Stimulated activated CD8-positive, alpha-beta memory T cell treated with anti-CD3 and anti-CD28 coated beads, Interleukin-12 subunit alpha, Interleukin-12 subunit beta, amount 100 ng/mL, for 24 hours (primary cell): ENCODE measurements at regions not wholly inside any gene's neighbourhood (a gene's known extent, or its start where the extent isn't known, plus 50 kb on each side); places are given as distances from the start of the nearest gene placed in this dataset.

Experiments
- DNase-seq: peaks from one replicate; pipeline ENCODE4 v3.0.0-alpha.2; 2020; ENCODE audit errors: extremely low read depth

DNA sequence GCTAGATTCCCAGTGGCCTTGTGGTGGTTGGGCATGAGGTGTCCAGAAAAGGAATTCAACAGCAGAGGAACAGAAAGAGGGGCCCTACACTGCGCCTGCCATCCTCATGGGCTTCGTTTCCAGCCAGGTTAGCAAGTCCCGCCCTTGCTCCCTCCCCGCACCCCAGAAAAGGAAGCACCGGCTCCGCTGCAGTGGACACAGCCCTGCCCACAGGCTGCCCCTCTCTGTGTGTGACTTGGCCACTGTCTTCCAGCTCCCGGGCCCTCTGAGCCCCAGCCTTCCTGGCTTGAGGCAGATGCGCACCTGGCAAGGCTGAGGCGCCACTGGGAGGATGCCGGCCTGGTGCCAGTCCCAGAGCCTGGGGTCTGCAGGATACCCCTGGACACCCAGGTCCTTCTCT lies 305.0 kb upstream of the IRX4 start:
- DNase-seq = no peak

DNA sequence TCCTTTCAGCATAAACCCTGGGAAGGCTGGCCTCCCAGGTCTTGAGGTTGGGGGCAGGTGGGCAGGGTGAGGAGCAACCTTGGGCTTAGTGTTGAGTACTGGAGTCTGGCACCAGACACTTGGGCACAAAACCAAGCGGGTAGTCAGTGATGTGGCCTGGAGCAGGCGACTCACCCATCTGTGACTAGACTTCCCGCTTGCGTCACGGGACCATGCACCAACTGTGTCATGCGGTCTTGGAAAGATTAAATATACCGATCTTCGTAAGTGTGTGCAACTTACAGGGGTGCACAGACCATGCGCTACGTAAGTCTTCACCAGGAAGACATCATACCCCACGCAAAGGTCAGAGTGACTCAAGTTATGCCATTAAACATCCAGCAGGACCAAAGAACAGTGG lies 304.4 kb upstream of the IRX4 start:
- DNase-seq = no peak

DNA sequence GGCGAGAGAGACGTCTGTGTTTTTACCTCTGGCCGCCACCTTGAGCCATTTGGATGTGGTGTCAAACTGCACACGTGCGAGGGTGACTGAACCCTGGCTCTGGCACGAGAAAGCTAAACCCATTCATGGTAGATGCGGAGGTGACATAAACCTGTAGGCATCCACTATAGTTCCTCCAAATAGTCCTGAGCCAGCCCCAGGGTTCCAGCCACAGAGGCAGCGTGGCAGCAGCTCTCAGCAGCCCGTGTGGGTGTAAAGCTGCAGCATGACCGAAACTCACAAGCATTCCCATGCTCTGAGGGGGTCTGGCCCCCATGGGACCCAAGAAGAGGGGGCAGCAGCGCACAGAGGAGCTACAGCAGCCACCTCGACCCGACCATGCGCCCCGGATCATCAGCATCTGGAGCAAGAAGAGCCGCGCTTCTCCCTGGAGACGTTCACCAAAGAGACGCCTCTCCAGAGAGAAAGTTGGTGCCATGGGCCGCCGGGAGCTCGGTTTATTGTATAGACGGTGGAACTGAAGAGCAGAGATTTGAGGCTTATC lies 303.8 kb upstream of the IRX4 start:
- DNase-seq = no peak

DNA sequence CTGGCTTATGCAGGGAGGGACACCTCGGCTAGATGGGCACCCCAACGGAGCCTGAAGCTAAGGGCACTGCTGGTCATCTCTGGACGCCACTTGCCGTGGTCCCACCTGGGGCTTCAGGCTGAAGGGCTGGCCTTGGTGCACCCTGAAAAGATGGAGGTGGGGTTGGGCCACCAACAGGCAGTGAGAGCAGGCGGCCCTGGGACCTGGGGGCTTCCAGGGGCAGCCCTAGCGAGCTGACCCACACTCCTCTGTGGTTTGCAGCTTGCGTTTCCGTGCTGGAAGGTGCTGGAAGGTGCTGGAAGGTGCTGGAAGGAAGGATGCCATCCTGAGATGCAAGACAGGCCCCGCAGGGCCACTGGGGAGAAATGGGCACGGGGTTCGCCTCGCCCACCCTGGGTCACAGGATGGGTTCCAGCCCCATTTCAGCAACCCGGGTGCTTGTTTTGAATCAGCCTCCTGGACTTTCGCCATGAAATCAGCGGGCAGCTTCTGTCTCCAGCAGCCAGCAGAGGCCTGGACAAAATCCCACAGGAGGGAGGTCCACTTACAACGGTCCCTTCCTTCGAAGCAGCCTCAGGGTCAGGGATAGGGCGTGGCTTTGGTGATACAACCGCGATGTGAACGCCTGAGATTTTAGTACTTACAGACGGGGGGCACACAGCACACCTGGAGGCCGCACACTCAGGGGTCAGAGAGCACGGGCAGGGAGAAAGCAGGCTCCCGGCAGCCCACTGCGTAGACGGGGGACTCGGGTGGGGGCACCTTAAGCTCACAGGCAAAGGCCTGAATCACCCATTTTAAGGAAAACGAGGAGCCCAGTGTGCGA lies 303.1 kb upstream of the IRX4 start:
- no peak for DNase-seq

DNA sequence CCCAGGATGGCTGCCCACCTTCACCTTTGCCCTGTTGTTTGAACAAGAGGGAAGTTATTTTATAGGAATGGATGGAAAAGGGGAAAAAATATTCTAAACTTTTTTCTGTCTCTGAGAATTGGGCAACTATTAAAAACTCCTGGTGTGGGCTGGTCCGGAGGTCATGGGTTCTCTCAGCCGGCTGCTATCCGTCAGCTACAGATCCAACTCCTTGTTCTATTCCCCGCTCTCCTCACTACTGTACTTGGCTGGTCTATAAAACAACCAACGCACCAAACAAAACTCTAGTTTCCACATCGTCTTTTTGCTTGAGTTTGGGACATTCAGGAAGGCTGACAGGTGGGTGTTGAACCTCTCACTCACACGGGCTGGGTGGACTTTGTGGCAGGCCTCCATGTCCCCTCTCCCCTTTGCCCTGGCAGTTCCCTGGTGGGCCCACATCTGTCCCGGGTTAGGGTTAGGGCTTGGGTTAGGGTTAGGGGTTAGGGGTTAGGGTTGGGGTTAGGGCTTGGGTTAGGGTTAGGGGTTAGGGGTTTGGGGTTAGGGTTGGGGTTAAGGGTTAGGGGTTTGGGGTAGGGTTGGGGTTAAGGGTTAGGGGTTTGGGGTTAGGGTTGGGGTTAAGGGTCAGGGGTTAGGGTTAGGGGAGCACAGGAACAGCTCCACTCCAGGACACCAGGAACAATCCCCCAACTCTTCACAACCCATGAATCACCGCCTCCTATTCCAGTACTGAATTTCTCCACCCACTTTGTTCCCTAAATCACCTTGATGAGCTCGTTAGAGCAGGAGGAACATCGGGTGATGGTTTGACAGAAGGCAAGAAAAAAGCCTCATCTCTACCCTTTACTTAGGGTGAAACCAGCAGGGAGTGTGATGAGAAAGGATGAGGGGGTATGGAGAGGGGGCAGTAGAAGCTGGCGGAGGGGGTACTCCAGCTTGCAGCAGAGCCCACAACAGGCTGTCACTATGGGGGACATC lies 302.1 kb upstream of the IRX4 start:
- no peak for DNase-seq

DNA sequence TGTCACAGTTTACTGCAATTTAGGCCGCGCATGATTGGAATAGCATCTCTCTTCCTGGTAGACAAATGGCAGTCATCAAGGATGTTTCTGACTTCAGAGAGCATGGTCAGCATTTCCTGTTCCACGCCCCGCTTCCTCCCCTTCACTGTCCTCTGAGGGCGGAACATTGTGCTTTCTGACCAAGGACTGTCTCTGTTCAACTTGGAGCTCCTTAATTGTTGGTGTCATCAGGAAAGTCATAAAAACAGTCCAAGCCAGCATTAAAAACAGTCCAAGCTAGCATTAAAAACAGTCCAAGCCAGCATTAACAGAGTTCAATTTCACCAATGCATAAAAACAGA lies 301.3 kb upstream of the IRX4 start:
- DNase-seq = no peak

DNA sequence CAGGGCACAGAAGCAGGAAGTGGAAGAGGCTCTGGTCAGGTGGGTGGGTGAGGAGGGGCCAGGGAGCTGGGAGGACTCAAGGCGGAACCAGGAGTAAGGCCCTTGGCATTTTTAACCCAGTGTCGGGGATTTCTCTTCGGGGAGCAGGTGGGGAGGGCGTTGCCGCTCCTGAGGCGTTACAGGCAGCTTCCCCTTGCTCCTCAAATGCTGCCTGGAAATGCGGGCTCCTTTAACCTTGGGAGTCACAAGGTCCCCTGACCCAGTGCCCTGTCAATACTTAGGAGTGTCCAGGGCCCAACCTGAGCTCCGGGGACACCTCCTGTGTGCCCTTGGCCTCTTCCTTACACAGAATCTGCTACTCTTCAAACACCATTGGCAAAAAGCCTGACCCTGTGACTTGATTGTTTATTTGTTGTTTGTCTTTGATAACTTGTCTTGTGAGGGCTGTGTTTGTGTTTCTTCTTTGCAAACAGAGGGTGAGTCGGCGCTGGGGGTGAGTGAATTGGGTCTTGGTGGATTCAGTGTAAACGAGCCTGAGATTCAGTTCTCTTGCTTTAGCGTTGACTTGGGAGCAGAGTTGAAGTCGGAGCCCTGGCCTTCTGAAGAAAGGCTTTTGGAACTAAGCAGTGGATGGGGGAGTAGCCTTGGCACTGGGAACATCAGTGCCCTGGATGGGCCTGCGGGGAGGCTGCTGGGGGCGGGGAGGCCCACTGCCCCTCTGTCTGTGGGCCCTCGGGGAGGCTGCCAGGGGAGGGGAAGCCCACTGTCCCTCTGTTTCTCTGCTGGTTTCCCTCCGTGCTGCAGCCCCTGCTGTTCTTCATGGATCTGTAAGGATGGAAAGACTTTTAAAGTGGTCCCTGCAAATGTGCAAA lies 300.7 kb upstream of the IRX4 start:
- DNase-seq = no peak

DNA sequence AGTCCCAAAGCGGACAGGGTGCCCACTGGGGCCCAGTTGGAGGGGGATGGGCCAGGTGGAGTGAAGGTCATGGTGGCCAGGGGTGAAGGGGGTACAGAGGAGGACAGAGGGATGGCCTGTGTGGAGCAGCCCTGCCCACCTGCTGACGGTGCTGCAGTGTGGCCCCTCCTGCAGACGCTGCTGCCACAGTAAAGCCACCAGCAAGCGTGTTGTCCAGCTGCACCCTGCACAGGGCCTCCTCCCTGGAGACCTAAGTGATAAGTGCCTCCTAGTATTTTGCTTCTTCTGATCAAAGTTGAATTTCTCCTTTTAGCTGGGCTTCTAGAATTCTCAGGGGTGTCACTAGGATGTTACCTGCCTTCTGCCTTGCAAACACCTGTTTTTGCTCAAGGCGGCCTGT lies 299.3 kb upstream of the IRX4 start:
- DNase-seq = no peak

DNA sequence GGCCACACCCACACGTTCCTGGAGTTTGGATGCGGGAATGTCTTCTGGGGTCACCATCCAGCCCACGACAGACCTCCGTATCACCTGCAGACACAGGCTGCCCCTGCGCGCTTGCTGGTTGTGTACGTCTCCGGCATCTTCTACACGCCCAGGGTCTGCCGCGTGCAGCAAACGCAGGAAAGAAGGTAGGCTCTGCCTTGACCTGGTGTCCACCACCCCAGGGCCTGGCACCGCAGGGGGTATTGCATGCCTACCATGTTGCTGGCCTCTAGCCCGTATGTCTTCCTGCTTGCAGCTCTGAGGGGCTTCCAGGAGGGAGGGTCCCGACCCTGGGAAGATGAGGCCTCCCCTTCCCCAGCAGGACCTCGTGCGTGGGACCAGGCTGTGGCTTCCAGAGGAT lies 298.8 kb upstream of the IRX4 start:
- no peak for DNase-seq

DNA sequence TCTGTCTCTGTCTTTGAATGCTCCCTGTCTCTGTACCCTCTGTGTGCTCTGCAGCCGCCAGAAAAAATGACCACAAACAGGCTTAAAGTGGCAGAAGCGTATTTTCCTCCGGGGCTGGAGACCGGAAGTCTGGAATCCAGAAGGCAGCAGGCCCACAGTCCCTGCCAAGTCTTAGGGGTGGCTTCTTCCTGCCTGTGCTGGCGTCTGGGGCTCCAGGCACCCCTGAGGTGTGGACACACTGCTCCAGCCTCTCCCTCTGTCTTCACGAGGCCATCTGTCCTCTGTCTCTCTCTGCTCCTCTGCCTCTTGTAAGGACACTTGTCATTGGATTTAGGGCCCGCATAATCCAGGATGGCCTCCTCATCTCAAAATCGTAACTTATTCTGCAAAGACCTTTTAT lies 298.4 kb upstream of the IRX4 start:
- DNase-seq = no peak

DNA sequence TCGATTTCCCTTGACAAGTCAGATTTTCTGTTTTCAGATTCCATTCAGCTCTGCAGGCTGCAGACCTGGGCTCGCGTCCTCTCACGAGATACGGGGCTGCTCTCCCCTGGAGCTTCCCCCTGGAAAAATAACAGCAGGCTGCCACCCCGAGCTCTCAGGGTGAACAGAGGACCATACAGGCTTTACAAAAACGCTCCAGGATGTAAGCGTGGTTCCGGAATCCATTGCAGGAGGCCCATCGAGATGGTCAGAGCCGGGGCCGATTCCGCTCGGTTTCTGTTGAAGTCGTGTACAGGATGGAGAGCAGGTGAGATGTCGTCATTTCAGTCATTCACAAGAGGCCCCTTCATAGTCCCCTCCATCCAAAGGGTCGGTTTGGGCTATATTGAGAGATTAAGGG lies 297.7 kb upstream of the IRX4 start:
- DNase-seq = no peak

DNA sequence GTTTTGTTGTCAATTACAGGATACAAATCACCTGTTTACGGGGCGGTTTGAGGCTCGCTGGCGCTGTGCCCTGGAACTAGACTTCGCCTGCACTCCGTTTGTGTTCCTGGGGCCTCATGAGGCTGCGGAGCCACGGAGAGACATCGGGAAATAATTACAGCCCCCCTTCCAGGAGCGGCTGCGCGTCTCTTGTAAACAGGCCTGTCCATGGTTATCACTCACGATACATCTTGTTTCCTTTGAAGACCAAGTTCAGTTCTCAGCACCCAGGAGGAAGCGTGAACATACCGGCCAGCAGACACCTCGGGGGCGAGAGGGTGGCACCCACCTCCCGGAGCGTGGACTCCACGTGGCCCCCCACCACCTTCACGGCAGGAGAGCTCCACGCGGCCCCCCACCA lies 297.1 kb upstream of the IRX4 start:
- DNase-seq = no peak

DNA sequence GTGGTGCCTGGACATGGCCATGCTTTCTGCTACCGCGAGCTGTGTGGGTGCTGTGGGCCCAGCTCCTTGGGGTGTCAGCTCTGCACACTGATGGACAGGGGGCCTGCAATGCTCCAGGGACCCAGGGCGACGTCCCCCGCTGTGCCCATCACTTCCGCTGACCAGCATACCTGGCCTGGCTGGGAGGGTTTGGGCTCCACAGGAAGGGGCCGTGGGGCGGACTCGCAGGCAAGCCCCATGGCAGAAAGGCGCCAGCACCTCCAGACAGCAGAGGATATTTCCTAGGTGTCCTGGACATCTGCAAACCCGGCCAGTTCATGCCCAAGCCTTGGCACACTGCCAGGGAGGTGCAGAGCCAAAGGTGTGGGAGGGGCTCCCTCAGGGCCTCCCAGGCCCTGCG lies 295.8 kb upstream of the IRX4 start:
- no peak for DNase-seq

DNA sequence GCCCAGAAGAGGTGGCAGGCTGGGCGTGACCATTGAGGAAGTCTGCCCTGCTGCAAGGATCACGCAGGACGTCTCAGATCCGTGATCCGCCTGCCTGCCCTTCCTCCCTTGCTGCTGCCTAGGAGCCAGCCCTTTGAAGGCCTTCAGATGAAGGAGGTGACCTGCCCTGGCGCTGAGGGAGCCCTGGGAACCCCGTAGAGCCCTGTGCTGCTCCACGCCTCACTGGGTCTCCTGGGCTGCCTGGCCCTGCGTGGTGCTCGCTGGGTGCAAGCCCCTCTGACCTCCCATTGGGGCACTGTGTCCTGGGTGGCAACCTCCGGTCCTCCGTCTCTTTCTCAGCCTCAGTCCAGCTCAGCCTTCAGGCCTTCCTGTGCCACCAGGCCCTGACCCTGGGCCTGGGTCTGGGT lies 295.3 kb upstream of the IRX4 start:
- no peak for DNase-seq

DNA sequence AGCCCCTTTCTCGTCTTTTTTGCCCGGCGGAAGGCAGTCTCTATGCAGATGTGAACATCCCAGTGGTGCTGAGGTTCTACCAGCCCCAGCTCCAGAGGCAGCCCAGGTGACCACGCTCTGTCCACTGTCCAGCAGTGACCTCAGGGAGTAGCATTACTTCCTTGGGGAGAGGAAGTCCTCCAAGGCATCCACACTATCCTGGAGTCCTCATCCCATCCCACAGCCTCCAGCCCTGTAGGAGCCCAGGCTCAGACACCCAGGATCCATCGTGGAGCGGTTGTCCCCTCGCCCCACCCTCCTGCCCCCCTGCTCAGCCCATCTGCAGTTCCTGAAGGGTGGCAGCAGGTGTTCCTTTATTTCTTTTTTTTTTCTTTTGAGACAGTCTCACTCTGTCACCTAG lies 294.5 kb upstream of the IRX4 start:
- DNase-seq = no peak

DNA sequence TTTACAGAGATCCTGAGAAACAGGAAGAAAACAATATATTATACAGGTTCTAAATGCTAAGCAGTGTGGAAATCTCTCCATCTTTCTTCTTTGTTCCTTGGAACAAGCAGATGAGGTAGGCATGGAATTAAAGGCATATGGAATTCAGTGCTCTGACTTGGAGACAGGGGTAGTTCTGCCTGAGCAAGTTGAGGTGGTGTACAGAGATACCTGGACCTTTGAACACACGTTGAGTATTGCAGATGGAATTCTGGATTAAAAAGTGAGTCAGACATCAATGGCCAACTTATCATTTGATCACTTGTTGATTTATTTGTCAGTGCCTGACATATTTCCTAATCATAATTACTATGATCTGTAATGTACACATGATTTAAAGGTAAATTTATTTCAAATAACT lies 293.9 kb upstream of the IRX4 start:
- no peak for DNase-seq

DNA sequence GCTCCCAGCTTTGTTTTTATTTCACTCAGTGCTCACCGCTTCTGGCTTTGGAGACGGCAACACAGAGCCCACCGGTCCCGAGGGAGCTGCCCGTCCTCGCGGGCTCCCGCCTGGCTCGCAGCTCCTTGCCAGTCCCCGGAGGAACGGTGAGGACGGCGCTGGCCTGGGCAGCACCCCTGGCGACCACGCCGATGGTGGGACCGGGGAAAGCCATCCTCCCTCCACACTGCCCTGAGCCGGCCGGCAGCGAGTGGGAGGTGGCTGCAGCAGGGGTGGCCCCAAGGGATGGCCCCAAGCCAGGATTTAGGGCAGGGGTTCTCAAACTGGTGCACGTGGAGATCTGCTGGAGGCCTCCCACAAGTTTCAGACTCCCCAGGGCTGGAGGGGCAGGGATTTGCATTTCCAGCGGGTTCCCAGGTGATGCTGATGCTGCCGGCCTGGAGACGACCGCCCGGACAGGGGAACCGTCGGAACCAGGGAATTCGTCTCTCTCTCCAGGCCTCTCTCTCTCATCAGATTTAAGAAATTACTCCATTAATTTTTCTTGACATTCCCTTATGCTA lies 293.2 kb upstream of the IRX4 start:
- DNase-seq = no peak

DNA sequence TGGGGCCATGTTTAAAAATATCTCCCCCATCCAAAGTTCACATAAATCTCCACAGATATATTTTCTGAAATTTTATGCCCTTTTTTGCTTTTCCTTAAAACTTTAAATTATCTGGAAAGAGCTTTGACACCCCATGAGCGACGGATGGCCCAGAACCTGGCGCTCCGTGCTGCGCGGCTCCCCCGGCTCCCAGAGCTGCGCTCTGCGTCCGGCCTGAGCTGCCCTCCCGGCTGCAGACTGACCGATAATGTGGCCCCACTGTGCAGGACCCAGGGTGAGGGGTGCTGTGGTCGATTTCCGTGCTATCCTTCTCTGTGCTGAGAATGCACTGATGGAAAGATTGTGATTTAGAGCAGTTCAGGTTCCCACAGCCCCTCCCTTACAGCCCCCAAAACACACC lies 292.3 kb upstream of the IRX4 start:
- DNase-seq = no peak

DNA sequence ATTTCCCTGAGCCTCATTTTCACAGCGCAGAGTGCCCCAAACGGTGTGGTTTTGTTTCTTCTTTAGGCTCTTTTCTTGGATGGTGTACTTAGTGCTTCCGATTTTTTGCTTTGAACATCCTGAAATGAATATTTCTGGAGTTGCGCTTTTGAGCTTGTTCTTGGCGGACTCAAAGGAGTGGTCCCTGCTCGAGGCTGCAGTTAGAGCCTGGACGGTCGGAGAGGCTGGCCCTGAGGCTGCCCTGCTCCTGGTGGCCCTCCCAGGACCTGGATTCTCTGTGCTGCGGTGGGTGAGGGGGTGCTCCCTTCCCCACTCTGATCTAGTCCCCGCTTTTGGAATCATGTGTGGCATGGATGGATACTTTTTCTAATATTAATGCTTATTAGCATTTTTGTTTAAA lies 291.8 kb upstream of the IRX4 start:
- no peak for DNase-seq

DNA sequence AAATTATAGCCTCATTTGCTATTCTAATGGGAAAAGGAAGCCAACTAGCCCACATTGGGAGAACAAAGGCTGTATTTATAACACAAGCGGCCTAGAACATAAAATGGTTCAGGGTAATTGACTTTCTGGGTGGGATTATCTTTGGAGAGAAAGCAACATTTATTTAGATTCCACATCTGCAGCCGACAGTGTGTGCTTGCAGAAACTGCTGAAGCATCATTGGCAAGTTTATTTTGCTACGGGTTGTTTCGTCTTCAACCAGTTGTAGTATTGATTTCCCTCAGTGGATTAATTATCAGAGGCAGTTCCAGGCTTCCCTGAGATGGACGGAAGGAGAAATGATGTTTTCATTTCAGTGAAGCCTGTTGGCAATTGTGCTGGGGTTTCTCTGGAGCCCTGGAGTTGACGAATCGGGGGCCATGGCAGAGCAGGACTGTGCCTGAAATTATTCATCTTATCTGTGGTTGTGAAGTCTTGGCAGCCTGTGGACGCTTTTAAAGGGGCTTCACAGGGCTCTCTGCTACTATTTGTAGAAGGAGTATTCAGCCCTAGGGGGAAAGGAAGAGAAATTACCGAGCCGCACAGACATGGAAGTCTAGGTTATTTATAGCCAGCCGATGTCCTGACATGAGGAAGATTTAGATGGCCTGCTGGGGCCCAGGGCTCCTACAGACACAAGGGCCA lies 290.6 kb upstream of the IRX4 start:
- no peak for DNase-seq

DNA sequence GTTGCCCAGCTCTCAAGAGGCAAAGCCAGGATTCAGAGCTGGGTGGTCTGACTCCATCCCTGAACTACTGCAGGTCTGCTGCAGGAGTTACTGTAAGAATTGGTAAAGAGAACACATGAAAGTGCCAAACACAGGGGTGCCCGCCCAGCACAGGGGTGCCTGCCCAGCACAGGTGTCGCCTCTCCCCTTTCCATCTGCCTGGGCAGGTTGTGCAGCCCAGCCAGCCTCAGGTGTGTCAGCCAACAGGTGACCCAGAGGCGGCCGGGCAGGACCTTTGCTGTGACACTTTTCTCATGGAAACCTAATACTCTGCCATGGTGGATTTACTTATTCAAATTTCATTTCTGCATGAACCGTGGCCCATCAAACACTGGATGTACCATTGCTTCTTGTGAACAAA lies 289.7 kb upstream of the IRX4 start:
- DNase-seq = no peak
